K562 (cell line): ENCODE measurements at regions not wholly inside any gene's neighbourhood (a gene's known extent, or its start where the extent isn't known, plus 50 kb on each side); places are given as distances from the start of the nearest gene placed in this dataset.

ENCODE experiments used
- ATAC-seq: fragments of 200-7000 bp; cut with Tn5 transposase; 3 replicates; pipeline ENCODE4 v1.9.1; 2020; ENCODE audit warnings: moderate library complexity
- BruUV-seq: library from RNA; stranded (reverse); fragments of 400-500 nt; replicated peaks from 2 replicates; lab custom pipeline; 2021; lab: Mats Ljungman, UMichigan
- CTCF ChIA-PET: fragments of 300-600 bp; formaldehyde crosslinking; extraction: SDS; loops from one replicate; lab custom pipeline; 2021; ENCODE audit warnings: low intra/inter-chr PET ratio; lab: Yijun Ruan, JAX
- POLR2A ChIA-PET: fragments of 300-600, 350-650 bp; sonication (Branson Sonifier 250); formaldehyde crosslinking; extraction: SDS; loops from one replicate; lab custom pipeline; 2021; ENCODE audit warnings: antibody characterized with exemption, inconsistent platforms; lab: Yijun Ruan, JAX
- DNase-seq, 4 experiments: peaks; one replicate each; pipeline versions ENCODE4 v3.0.0 to v3.0.0-alpha.2; 2011 to 2018; ENCODE audit warnings: low spot score in 3 of 4, mixed read lengths in 3 of 4; ENCODE audit errors: extremely low read depth in 1 of 4
- FAIRE-seq: peaks from 2 replicates; lab custom pipeline; 2011; peaks lifted over from hg19 to GRCh38; lab: Jason Lieb, UNC
- H2AFZ ChIP-seq: 2 replicates; pipeline ENCODE4 v1.6.0; 2011; ENCODE audit warnings: low read depth, low read length, control low read depth, inconsistent platforms
- H3K27ac ChIP-seq: fragments of 200-600 bp; 3 replicates; pipeline ENCODE4 v1.8.0; 2011; ENCODE audit warnings: low read depth, mild to moderate bottlenecking, control low read depth, inconsistent platforms, low read length, moderate library complexity, mixed read lengths; ENCODE audit errors: extremely low read depth
- H3K27me3 ChIP-seq, 2 experiments: fragments of 300-600 bp in 1 of 2; 2 replicates in 1 of 2; 3 replicates in 1 of 2; pipeline versions ENCODE4 v1.6.0 to v1.8.0; 2011; ENCODE audit warnings: inconsistent platforms in 2 of 2, low read length in 2 of 2, mild to moderate bottlenecking in 1 of 2, mixed read lengths in 1 of 2, moderate library complexity in 1 of 2; ENCODE audit not compliant: control insufficient read depth in 2 of 2, insufficient read depth in 2 of 2
- H3K36me3 ChIP-seq: fragments of 300-600 bp; 3 replicates; pipeline ENCODE4 v1.8.0; 2011; ENCODE audit warnings: mild to moderate bottlenecking, low read length, inconsistent platforms; ENCODE audit not compliant: control insufficient read depth, insufficient read depth
- H3K4me1 ChIP-seq, 2 experiments: fragments of 200-600 bp in 1 of 2; replicated peaks in 1 of 2; 2 replicates in 1 of 2; 3 replicates in 1 of 2; pipeline versions ENCODE4 v1.5.1 to v1.8.0; 2011; ENCODE audit warnings: inconsistent platforms in 2 of 2, low read length in 2 of 2, mild to moderate bottlenecking in 1 of 2, mixed read lengths in 1 of 2, moderate library complexity in 1 of 2; ENCODE audit not compliant: control insufficient read depth in 2 of 2, insufficient read depth in 2 of 2
- H3K4me2 ChIP-seq: 2 replicates; pipeline ENCODE4 v1.6.1; 2011; ENCODE audit warnings: low read length, control low read depth, inconsistent platforms, mixed read lengths; ENCODE audit not compliant: insufficient read depth
- H3K4me3 ChIP-seq: fragments of 200-600 bp; sonication (generic), shearing (Covaris generic); 2 replicates; pipeline ENCODE4 v1.5.1; 2016; ENCODE audit warnings: control low read depth, inconsistent platforms
- H3K79me2 ChIP-seq: fragments of 200-600 bp; 3 replicates; pipeline ENCODE4 v1.8.0; 2011; ENCODE audit warnings: low read length, inconsistent platforms; ENCODE audit not compliant: control insufficient read depth, insufficient read depth
- H3K9ac ChIP-seq, 2 experiments: 2 replicates each; pipeline versions ENCODE4 v1.6.0 to v1.6.1; 2011; ENCODE audit warnings: low read depth in 2 of 2, low read length in 2 of 2, control low read depth in 1 of 2, inconsistent platforms in 1 of 2, mild to moderate bottlenecking in 1 of 2, mixed read lengths in 1 of 2; ENCODE audit not compliant: insufficient read depth in 1 of 2
- H3K9me1 ChIP-seq: one replicate; pipeline ENCODE4 v1.6.0; 2011; ENCODE audit warnings: inconsistent platforms, mild to moderate bottlenecking, low read length, moderate library complexity; ENCODE audit not compliant: control insufficient read depth, insufficient read depth
- H3K9me3 ChIP-seq: replicated peaks from 2 replicates; pipeline ENCODE4 v1.5.1; 2011; ENCODE audit warnings: low read depth, low read length, inconsistent platforms; ENCODE audit not compliant: control insufficient read depth, insufficient read depth
- H4K20me1 ChIP-seq: replicated peaks from 2 replicates; pipeline ENCODE4 v1.6.1; 2011; ENCODE audit warnings: low read length, inconsistent platforms, mixed read lengths; ENCODE audit not compliant: control insufficient read depth, insufficient read depth
- ESRRA ChIP-seq: fragments of 450-650 bp; IDR thresholded peaks from 2 replicates; pipeline ENCODE4 v1.6.1; 2014; ENCODE audit warnings: low read depth, mild to moderate bottlenecking, moderate library complexity, borderline replicate concordance
- MCM7 ChIP-seq, 2 experiments: fragments of 450-650 bp; IDR thresholded peaks; 2 replicates each; pipeline ENCODE4 v1.6.1; 2016 to 2018
- RBM17 ChIP-seq: fragments of 200-400 bp; formaldehyde crosslinking; IDR thresholded peaks from 2 replicates; pipeline ENCODE4 v1.6.1; 2017; ENCODE audit warnings: low read depth, mild to moderate bottlenecking, low read length, borderline replicate concordance
- SP1 ChIP-seq: sonication (generic); formaldehyde crosslinking; IDR thresholded peaks from 2 replicates; pipeline ENCODE4 v1.8.1; 2022; ENCODE audit warnings: mild to moderate bottlenecking, missing genetic modification reagents
- SRF ChIP-seq, 2 experiments: fragments of 250-450, 450-650 bp in 1 of 2; sonication (Bioruptor Pico) in 1 of 2; sonication (generic) in 1 of 2; formaldehyde crosslinking; IDR thresholded peaks; 2 replicates each; pipeline versions ENCODE4 v1.5.0 to v1.5.1; 2020 to 2022; ENCODE audit warnings: mild to moderate bottlenecking in 1 of 2, missing genetic modification reagents in 1 of 2
- TCF7L2 ChIP-seq: fragments of 150-350 bp; IDR thresholded peaks from 2 replicates; pipeline ENCODE4 v1.6.1; 2016; ENCODE audit warnings: low read depth, mild to moderate bottlenecking, low read length, moderate library complexity
- ZBED1 ChIP-seq: IDR thresholded peaks from 2 replicates; pipeline ENCODE4 v1.6.1; 2014
- ZBTB5 ChIP-seq: fragments of 450-650 bp; IDR thresholded peaks from 2 replicates; pipeline ENCODE4 v1.6.1; 2017; ENCODE audit warnings: antibody characterized with exemption
- ZEB2 ChIP-seq: fragments of 450-650 bp; IDR thresholded peaks from 2 replicates; pipeline ENCODE4 v1.6.1; 2016
- ZKSCAN1 ChIP-seq: fragments of 150-350 bp; IDR thresholded peaks from 2 replicates; pipeline ENCODE4 v1.6.1; 2016; ENCODE audit warnings: low read depth, low read length
- ZNF592 ChIP-seq: fragments of 450-650 bp; IDR thresholded peaks from 2 replicates; pipeline ENCODE4 v1.6.1; 2017; ENCODE audit warnings: antibody characterized with exemption, mild to moderate bottlenecking
- WGBS: fragments of 100-300 bp; shearing (Covaris generic); methylation state at CpG from one replicate; pipeline ENCODE4 v1.1.6; 2016; ENCODE audit warnings: low coverage, mixed read lengths; ENCODE audit not compliant: insufficient coverage; ENCODE audit errors: missing lambda C conversion rate; 5-methylcytosine and 5-hydroxymethylcytosine counted together
- in situ Hi-C: fragments of 300-500 bp; cut with MboI; formaldehyde crosslinking; loops from 4 replicates; pipeline ENCODE4 v1.15.0; 2018; ENCODE audit warnings: inconsistent platforms, mixed read lengths
- intact Hi-C: fragments of 100-400 bp; cut with micrococcal nuclease; formaldehyde crosslinking; loops from 2 replicates; pipeline ENCODE4 v1.14.2; 2022

- Histone ChIP-seq H3K9me3 (no peaks in the 10 kb centered on the region), H4K20me1 (no peaks in the 10 kb centered on the region), H3K4me3 (no peak overlapping the region), H3K9me1 (no peaks in the 10 kb centered on the region), H3K27me3 (no peaks in the 10 kb centered on the region), H3K27ac (no peak overlapping the region), H3K9ac (no peak overlapping the region), H3K4me1 (no peaks in the 10 kb centered on the region), H3K4me2 (no peak overlapping the region), H3K36me3 (no peaks in the 10 kb centered on the region), H2AFZ (no peak overlapping the region), H3K79me2 (no peaks in the 10 kb centered on the region)
- POLR2A ChIA-PET, result no interaction called here
- CTCF ChIA-PET, result no interaction called here
- ATAC-seq (no peak), DNase-seq (no peak), FAIRE-seq (no peak)
- intact Hi-C loops, result no loop called here
- in situ Hi-C loops, result no loop called here
- WGBS, result 0% methylated on average over 3 of the region's 3 CpGs
- TF ChIP-seq ZNF592 (no peak), TCF7L2 (no peak), RBM17 (no peak), ZBTB5 (no peak), ZBED1 (no peak), ZKSCAN1 (no peak), ESRRA (no peak), SP1 (no peak), MCM7 (IDR thresholded peaks at IDR 0.05) (no peak), SRF (CRISPR knock-in tag; IDR thresholded peaks at IDR 0.05) (no peak), ZEB2 (no peak)
- BruUV-seq, result no TSS peak
Measured at GRCh38 chr4:13985837-13986236, 358.3 kb upstream of the BOD1L1 start.
